ENCODE measurements at regions not wholly inside any gene's neighbourhood (a gene's known extent, or its start where the extent isn't known, plus 50 kb on each side); places are given as distances from the start of the nearest gene placed in this dataset.

GRCh38 chr16:5506021-5506420 is 408.4 kb upstream of the EEF2KMT start:
- DNase-seq, result no peak
- BruUV-seq (replicated peaks), result no TSS peak
- ChIA-PET POLR2A (ENCODE audit: unreplicated experiment) (no interaction called here), CTCF (no interaction called here)
- Histone ChIP-seq H3K27ac (ENCODE audit: low read length) (no peak overlapping the region), H3K4me3 (ENCODE audit: low read length) (no peak overlapping the region), H3K79me2 (ENCODE audit: low read length) (no peaks in the 10 kb centered on the region), H3K9me3 (ENCODE audit: low read length) (no peaks in the 10 kb centered on the region), H2AFZ (ENCODE audit: low read length) (no peak overlapping the region), H3F3A (ENCODE audit: low read length, unreplicated experiment) (no peaks in the 10 kb centered on the region), H3K4me1 (ENCODE audit: insufficient read depth, low read length) (no peaks in the 10 kb centered on the region), H3K9ac (ENCODE audit: low read length) (no peak overlapping the region), H3K9me2 (replicated peaks; ENCODE audit: low read length) (no peaks in the 10 kb centered on the region), H3K4me2 (ENCODE audit: low read length) (no peak overlapping the region), H4K20me1 (ENCODE audit: low read length) (no peaks in the 10 kb centered on the region), H3K27me3 (ENCODE audit: low read length) (no peaks in the 10 kb centered on the region), H3K36me3 (ENCODE audit: low read depth, low read length) (no peaks in the 10 kb centered on the region)
- intact Hi-C loops (cut with micrococcal nuclease), result no loop called here
- no peak for TF ChIP-seq EZH2phosphoT487 (IDR thresholded peaks at IDR 0.05; ENCODE audit: borderline replicate concordance, low read length)
- TF ChIP-seq EZH2 (IDR thresholded peaks at IDR 0.05; ENCODE audit: low read length, unreplicated experiment), result no peak
- TF ChIP-seq CTCF (conservative IDR thresholded peaks at IDR 0.05; ENCODE audit: low read depth, low read length), result no peak
- no peak for ATAC-seq

- no peaks in the 10 kb centered on the region for H3K9me3 ChIP-seq (ENCODE audit: low read length)
- H3K27ac ChIP-seq (ENCODE audit: low read length), result no peak overlapping the region
- H3K27me3 ChIP-seq (ENCODE audit: low read length), result no peaks in the 10 kb centered on the region
- no peaks in the 10 kb centered on the region for H4K20me1 ChIP-seq (ENCODE audit: low read length)
- H2AFZ ChIP-seq (ENCODE audit: low read length), result no peak overlapping the region
- intact Hi-C loops (cut with micrococcal nuclease), result no loop called here
- BruUV-seq (replicated peaks), result no TSS peak
- no peak for ATAC-seq
- ChIA-PET CTCF (no interaction called here), POLR2A (ENCODE audit: unreplicated experiment) (no interaction called here)
- H3K4me1 ChIP-seq (ENCODE audit: insufficient read depth, low read length), result no peaks in the 10 kb centered on the region
- H3K9me2 ChIP-seq (replicated peaks; ENCODE audit: low read length), result no peaks in the 10 kb centered on the region
- no peak overlapping the region for H3K4me3 ChIP-seq (ENCODE audit: low read length)
- no peaks in the 10 kb centered on the region for H3K36me3 ChIP-seq (ENCODE audit: low read depth, low read length)
- H3K79me2 ChIP-seq (ENCODE audit: low read length), result no peaks in the 10 kb centered on the region
- TF ChIP-seq EZH2phosphoT487 (IDR thresholded peaks at IDR 0.05; ENCODE audit: borderline replicate concordance, low read length) (no peak), CTCF (conservative IDR thresholded peaks at IDR 0.05; ENCODE audit: low read depth, low read length) (no peak), EZH2 (IDR thresholded peaks at IDR 0.05; ENCODE audit: low read length, unreplicated experiment) (no peak)
- H3K9ac ChIP-seq (ENCODE audit: low read length), result no peak overlapping the region
- DNase-seq, result no peak
- H3F3A ChIP-seq (ENCODE audit: low read length, unreplicated experiment), result no peaks in the 10 kb centered on the region
- H3K4me2 ChIP-seq (ENCODE audit: low read length), result no peak overlapping the region
Measured at GRCh38 chr16:5505091-5505887, 407.7 kb upstream of the EEF2KMT start.

GRCh38 chr16:5504064-5504781 is 406.6 kb upstream of the EEF2KMT start:
- no peak for ATAC-seq
- H3K9ac ChIP-seq (ENCODE audit: low read length), result no peak overlapping the region
- H3K4me3 ChIP-seq (ENCODE audit: low read length), result no peak overlapping the region
- H3K9me2 ChIP-seq (replicated peaks; ENCODE audit: low read length), result no peaks in the 10 kb centered on the region
- H3K27ac ChIP-seq (ENCODE audit: low read length), result no peak overlapping the region
- H4K20me1 ChIP-seq (ENCODE audit: low read length), result no peaks in the 10 kb centered on the region
- no peak overlapping the region for H2AFZ ChIP-seq (ENCODE audit: low read length)
- no peaks in the 10 kb centered on the region for H3K36me3 ChIP-seq (ENCODE audit: low read depth, low read length)
- intact Hi-C loops (cut with micrococcal nuclease), result no loop called here
- no peaks in the 10 kb centered on the region for H3K4me1 ChIP-seq (ENCODE audit: insufficient read depth, low read length)
- H3K9me3 ChIP-seq (ENCODE audit: low read length), result no peaks in the 10 kb centered on the region
- BruUV-seq (replicated peaks), result no TSS peak
- no peaks in the 10 kb centered on the region for H3K79me2 ChIP-seq (ENCODE audit: low read length)
- POLR2A ChIA-PET (ENCODE audit: unreplicated experiment), result no interaction called here
- DNase-seq, result no peak
- no peak for TF ChIP-seq EZH2 (IDR thresholded peaks at IDR 0.05; ENCODE audit: low read length, unreplicated experiment)
- no peak for TF ChIP-seq CTCF (conservative IDR thresholded peaks at IDR 0.05; ENCODE audit: low read depth, low read length)
- no peak for TF ChIP-seq EZH2phosphoT487 (IDR thresholded peaks at IDR 0.05; ENCODE audit: borderline replicate concordance, low read length)
- no peaks in the 10 kb centered on the region for H3F3A ChIP-seq (ENCODE audit: low read length, unreplicated experiment)
- CTCF ChIA-PET, result no interaction called here
- H3K4me2 ChIP-seq (ENCODE audit: low read length), result no peak overlapping the region
- H3K27me3 ChIP-seq (ENCODE audit: low read length), result no peaks in the 10 kb centered on the region
